Mucosa of gallbladder (tissue), 1 donor: ENCODE measurements at regions not wholly inside any gene's neighbourhood (a gene's known extent, or its start where the extent isn't known, plus 50 kb on each side); places are given as distances from the start of the nearest gene placed in this dataset.

ENCODE experiments used
- DNase-seq: peaks from one replicate; pipeline ENCODE4 v3.0.0-alpha.2; 2020; ENCODE audit warnings: low spot score
- donor health status: DM: no; HTN: no; CAD: no.

DNA sequence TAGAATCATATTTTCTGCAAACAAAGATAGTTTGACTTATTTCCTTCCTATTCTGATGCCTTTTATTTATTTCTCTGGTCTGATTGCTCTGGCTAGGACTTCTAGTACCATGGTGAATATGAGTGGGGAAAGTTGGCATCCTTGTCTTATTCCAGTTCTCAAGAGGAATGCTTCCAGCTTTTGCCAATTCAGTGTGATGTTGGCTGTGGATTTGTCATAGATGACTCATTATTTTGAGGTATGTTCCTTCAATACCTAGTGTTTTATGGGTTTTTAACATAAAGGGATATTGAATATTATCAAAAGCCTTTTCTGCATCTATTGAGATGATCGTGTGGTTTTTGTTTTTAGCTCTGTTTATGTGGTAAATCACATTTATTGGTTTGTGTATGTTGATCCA, 139.4 kb upstream of the CNTN1 start:
- no peak for DNase-seq

- DNase-seq = no peak
Measured at GRCh38 chr12:40557980-40558379, 134.3 kb upstream of the CNTN1 start.

DNA sequence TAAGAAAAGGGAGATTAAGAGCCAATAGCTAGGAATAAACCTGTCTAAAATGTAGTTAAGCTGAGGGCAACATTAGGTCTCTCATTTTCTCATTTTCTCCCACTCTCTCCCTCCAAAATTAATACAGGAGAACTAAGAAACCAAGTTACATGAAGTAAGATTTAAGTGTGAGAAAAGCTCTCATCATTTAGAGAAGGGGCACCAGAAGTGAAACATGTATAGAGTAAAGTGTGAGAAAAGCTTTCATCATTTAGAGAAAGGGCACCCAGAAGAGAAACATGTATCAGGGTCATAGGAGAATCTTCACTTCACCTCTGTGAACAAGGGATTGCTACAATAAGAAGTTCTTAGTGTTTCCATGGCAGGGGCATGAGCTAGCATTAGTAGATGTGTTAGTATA, 132.4 kb upstream of the CNTN1 start:
- no peak for DNase-seq

DNA sequence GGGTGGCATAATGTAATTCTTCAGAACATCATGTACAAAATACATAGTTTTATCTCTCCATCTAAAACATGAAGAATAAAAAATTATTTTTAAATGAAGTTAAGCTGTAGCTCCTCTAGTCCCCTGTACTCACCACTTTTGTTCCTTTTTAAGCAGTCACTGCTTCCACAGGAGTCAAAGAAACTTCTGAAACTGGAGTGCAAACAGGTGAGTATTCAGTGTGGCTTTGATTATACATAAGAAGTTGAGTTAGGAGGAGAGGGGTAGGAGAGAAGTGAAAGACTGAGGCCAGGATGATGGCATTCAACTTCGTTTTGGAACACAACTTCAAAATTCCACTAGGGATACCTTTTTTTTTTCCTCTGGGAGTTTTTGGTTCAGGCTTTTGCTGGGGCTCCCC, 131.4 kb upstream of the CNTN1 start:
- no peak for DNase-seq

DNA sequence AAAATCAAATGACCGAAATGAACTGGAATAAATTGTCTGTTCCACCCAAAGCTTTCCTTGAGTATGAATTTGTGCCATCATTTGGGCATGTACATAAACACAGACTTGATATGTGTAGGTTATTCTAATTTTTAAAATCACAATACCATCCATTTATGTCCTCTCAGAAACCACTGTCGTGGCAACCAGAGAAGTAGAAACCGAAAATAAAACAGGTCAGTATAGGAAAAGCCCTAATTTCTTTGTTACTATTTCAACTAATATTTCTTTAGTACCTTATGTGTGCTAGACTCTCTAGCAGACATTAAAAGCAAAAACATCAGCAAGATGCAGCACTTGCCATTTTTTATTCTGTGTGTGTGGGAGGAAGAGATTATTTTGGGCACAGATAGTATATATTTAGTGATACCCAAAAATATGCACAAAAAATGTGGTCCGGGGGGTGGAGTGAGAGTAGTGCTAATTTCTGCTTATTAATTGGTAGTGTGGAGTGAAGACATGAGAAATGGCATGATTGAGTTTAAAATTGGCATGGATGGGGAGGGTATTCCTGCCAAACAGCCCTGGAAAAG, 130.8 kb upstream of the CNTN1 start:
- no peak for DNase-seq

- no peak for DNase-seq
Measured at GRCh38 chr12:40565029-40565633, 127.1 kb upstream of the CNTN1 start.

DNA sequence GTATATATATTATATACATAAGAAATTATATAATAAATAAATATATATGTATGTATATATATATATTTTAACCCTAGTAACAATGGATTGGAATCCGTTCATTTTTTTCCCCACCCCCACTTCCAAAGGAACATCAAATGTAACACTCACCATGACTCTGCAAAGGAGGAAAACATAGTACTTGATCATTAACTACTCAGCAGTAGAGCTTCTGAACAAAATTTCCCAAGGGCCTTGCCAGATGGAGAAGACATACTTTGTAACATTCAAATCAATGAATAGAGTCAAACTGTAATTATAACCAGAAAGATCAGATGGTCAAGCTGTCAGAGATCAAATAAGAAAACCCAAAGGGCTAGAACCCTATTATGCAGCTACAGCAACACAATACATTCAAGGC, 126.0 kb upstream of the CNTN1 start:
- DNase-seq = no peak

- DNase-seq = no peak
Measured at GRCh38 chr12:40569626-40570179, 122.5 kb upstream of the CNTN1 start.

- no peak for DNase-seq
Measured at GRCh38 chr12:40573024-40573423, 119.2 kb upstream of the CNTN1 start.

GRCh38 chr12:40575987-40576386, 116.3 kb upstream of the CNTN1 start:
- DNase-seq = no peak

- no peak for DNase-seq
Measured at GRCh38 chr12:40577834-40578233, 114.4 kb upstream of the CNTN1 start.

DNA sequence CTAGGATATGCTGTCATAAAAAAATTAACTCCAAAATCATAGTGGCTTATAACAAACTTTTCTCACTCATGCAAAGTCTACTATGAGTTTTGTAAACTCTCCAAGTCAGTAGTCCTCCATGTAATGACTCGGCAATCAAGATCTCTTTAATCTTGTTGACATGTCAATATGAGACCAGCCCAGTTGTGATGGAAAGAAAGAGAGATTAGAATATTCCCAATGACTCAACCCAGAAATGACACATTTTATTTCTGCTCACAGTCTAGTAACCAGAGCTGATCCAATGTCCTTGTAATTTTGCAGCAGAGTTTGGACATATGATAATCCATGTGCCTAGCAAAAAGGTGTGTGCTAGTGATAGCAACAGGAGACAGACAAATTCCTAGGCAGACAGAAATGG, 112.6 kb upstream of the CNTN1 start:
- DNase-seq = no peak

- DNase-seq = no peak
Measured at GRCh38 chr12:40580346-40580745, 111.9 kb upstream of the CNTN1 start.

GRCh38 chr12:40581889-40582288, 110.3 kb upstream of the CNTN1 start:
- DNase-seq = no peak

- no peak for DNase-seq
Measured at GRCh38 chr12:40583743-40584142, 108.5 kb upstream of the CNTN1 start.

- DNase-seq = no peak
Measured at GRCh38 chr12:40584763-40585162, 107.5 kb upstream of the CNTN1 start.

- no peak for DNase-seq
Measured at GRCh38 chr12:40586823-40587222, 105.4 kb upstream of the CNTN1 start.

DNA sequence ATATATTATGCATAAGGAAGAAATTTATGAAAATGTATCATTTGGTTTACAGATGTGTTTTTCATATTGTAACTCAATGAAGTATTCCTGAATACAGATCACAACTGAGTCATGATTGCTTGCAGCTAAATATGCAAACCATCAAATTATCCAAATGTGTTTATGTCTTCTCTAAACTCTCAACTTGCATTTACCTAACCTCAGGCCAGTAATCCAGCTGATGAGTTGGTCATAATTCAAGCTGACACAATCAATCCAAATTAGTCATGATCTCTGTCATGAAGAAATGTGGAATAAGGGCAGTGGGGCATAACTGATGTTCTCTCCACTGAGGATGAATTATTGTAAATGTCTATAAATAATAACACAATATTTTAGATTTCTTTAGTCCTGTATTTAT, 104.8 kb upstream of the CNTN1 start:
- DNase-seq = no peak

DNA sequence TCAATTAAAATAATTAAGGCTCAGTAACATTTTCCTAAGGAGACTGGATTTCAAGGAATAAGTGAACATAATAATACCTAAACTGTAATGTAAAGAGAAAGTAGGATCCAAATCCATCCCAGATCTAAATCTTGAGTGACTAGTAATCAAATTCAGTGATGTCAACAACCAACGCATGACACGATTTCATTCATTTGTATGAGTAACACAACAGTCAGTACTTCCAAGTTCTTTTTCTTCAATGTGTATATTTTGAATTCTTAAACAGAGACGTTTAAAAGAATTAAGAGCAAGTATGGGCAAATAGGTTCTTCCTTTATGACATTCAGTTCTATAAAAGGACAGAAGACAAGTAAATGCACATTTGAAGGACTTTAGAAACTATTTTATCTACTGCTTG, 104.3 kb upstream of the CNTN1 start:
- DNase-seq = no peak

- no peak for DNase-seq
Measured at GRCh38 chr12:40597133-40597532, 95.1 kb upstream of the CNTN1 start.

- DNase-seq = no peak
Measured at GRCh38 chr12:40598073-40598472, 94.2 kb upstream of the CNTN1 start.

DNA sequence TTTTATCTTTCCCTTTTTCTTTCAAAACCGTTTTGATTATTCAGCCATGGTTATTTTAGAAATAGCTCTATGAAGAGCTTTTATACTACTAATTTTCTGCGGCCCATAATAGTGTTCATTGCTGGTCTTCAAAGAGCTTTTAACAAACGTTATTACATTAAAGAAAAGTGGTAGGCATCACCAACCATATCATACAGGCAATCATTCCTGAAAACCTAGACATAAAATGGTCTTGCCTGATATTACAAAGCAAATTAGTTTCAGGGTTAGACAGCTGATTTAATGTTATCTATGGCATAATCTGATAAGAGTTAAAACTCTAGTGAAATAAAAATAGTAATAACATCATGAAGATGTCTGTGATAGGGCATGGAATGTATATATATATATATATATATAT, 89.7 kb upstream of the CNTN1 start:
- DNase-seq = no peak

DNA sequence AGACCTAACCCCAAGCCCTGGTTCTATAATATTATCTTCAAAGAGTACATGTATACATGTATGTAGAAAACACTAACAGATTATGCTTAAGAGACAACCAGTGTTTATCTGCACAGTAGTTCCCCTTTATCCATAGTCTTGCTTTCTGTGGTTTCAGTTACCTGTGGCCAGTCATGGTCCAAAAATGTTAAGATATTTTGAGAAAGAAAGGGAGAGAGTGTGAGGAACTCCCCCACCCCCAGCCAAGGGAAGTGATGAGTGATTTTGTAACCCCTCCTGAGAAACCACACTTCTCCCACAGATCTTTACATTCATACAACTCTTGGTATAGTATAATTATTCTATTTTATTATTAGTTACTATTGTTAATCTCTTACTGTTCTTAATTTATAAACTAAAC, 77.3 kb upstream of the CNTN1 start:
- DNase-seq = no peak

- no peak for DNase-seq
Measured at GRCh38 chr12:40615590-40615989, 76.6 kb upstream of the CNTN1 start.
